ENCODE measurements at regions not wholly inside any gene's neighbourhood (a gene's known extent, or its start where the extent isn't known, plus 50 kb on each side); places are given as distances from the start of the nearest gene placed in this dataset.

- TF ChIP-seq EZH2 (IDR thresholded peaks at IDR 0.05) (no peak), POLR2AphosphoS5 (IDR thresholded peaks at IDR 0.05; ENCODE audit: borderline replicate concordance, low read depth, low read length) (no peak), FOXP2 (optimal IDR thresholded peaks at IDR 0.05; ENCODE audit: control extremely low read depth, extremely low read length, insufficient read depth) (peak; percentile 67)
Observed at GRCh38 chr12:42696406-42697149, 107.0 kb upstream of the PRICKLE1 start.

Data from SK-N-MC (cell line).